ENCODE measurements at regions not wholly inside any gene's neighbourhood (a gene's known extent, or its start where the extent isn't known, plus 50 kb on each side); places are given as distances from the start of the nearest gene placed in this dataset.

DNA sequence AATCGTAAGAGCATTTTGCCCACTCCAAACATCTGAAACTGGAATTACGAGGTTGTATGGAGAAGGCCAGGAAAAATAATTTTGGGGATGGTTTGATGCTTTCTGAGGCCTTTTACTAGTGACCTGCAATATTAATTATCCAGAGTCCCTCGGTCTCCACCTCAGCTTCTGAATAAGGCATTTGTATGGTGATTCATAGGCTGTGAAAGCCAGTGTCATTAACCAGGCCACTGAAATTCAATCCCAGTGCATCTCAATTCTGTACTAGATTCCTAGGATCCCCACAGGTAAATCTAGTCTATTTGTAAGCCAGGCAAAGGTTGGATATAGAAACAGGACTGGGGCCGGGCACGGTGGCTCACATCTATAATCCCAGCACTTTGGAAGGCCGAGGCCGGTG, 135.4 kb upstream of the RBPJ start:
- no peak for TF ChIP-seq EZH2 (IDR thresholded peaks at IDR 0.05)
- no peak for TF ChIP-seq FOXP2 (optimal IDR thresholded peaks at IDR 0.05; ENCODE audit: control extremely low read depth, extremely low read length, insufficient read depth)
- TF ChIP-seq POLR2AphosphoS5 (IDR thresholded peaks at IDR 0.05; ENCODE audit: borderline replicate concordance, low read depth, low read length) = no peak
